ENCODE measurements at regions not wholly inside any gene's neighbourhood (a gene's known extent, or its start where the extent isn't known, plus 50 kb on each side); places are given as distances from the start of the nearest gene placed in this dataset.

DNA sequence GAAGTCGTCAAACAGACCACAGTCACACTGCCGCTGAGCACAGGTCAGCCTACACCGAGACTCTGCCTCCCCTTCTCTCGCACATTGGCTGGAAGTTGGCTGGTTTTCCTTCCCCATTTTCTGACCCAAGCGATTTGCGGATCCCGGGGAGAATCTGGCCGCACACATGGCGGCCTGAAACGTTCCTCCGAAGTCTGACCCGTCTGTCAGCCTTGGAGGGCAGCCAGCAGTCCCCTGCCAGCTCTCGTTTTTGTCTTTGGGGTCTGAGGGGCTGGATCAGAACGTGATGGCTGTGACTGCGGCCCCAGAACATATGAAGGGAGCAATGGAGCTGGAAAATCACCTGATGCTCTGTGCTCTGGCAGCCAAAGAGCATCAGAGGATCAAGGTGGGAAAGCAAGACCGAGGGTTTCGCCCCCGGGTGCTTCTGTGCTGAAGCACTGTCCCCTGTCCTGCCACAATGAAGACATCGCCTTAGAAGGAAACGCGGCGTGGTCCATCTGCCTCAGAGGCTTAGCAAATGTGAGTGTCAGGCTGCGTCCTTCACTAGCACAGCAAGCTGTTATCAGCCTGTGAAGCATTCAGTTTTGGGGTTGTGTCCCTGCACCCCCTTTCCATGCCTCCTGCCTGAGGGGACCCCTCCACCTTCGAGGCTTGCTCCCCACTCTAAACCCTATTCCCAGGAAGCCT is 119.3 kb upstream of the SHH start:
- FAIRE-seq = no peak

DNA sequence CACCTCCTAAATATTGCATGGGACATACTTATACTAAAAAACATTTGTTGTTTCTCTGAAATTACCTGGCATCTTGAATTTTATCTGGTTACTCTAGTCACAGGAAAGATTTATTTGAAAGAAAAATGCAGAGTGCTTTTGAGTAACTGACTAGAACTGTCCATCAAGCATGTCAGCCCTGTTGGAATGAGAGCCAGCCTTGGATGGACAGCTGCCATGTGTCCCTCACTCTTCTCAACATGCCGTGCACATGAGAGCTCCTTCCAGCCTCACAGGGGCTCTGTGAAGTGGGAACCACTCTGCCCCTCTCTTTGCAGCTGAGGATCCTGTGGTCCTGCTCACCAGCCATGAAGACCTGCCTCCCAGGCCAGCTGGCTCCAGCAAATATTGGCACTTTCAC is 118.3 kb upstream of the SHH start:
- FAIRE-seq = no peak

DNA sequence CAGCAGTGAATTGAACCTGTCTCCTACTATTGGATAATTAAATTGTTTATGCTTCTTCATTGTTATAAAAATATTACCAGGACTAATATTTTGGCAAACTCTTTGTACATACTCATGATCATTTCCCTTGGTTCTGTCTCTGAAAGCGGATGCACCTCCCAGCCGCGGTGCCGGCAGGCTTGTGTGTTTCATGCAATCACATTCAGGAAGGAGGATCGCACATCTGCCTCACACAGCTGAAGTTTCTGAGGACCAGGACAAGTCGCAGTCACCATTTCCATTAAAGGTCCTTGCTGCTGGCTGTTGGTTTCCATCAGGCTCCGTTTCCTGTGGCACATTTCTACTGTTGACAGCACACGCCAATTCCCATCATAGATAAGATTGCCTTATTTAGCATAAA is 117.8 kb upstream of the SHH start:
- no peak for FAIRE-seq

DNA sequence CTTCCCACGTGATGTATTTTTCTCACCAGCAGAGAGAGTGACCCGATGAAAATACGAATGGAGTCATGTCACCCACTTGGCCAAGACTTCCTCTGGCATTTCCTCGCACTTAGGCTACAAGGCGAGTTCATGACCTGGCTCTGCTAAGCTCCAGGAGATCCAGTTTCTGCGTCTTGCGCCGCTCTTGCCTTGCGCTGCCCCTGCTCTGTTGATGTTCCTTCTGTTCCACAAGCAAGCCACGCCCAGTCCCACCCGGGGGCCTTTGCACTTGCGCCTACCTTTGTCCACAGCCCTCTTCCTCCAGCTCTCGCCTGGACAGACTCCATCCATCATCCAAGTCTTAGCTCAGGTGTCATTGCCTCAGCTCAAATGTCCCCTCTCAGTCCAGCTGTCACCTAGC is 116.3 kb upstream of the SHH start:
- no peak for FAIRE-seq

DNA sequence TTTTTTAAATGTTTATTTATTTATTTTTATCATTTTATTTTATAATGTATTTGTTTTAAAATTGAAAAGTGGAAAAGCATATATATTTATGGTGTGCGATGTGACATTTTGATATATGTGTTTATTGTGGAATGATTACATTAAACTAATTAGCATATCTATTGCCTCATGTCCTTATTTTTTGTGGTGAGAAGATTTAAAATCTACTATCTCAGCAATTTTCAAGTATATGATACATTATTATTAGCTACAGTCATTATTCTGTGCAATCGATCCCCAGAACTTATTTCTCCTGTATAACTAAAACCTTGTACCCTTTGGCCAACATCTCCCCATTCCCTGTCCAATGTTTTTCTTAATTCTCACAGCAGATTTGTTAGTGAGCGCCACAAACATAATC is 115.6 kb upstream of the SHH start:
- FAIRE-seq = no peak

DNA sequence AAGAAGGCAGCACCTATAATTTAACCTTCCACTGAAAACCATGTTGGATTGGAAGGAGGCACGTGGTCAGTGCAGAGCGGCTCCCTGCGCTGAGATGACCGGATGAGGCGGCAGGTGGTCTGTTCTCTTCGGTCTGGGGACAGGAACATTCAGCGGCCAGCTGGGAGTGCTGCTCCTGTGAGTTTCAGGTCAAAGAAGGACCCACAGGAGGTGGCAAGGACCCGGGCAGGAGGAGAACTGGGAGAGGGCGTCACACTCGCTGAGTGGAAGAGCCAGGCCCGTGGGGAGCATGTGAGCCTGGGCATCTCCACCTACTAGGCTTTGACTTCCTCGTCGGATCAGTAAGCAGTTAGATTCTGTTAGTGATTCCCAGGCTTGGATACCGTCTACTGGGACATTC is 113.4 kb upstream of the SHH start:
- no peak for FAIRE-seq

DNA sequence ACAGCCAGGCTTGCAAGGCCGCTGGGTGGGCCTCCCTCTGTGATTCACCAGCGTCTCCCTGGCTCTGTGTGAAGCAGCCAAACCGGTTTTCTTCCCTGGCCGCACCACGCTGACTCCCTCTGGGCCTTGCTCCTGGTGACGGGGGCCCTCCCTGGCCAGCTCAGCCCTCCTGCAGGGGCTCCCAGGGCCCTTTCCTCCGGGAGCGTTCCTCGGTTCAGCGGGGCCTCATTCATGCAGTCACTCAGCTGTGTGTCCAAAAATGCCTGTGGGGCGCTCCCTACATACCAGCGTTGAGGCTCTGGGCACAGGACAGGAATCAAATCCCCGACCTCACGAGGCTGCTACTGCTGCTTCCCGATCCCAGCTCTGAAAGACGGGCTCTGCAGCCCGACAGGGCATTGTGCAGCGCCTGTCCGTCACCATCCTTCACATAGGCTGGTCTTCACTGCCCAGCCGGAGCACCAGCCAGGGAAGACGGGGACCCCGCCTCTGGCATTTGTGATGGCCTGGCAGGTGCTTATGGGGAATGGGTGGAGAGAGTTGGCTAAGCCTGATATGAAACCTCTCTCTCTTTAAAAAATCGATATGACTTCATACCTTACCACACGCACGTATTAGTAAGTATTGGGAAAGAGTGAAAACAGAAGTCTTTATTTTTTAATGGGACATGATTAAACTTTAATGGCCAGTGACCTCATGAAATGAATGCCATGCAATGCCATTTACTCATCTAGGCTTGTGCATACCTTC is 110.0 kb upstream of the SHH start:
- no peak for FAIRE-seq

DNA sequence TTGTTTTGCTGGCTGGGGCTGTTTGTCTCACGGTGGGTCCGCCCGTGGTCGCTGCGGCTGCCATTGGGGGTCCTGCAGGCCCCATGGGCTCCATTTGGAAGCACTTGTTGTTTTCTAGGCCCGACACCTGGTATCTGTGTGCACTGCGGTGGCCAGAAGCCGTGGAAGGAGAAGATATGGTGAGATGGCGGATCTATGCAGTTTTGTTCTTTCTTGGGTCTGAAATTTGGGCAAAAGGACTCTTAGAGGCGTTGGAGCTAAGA is 109.5 kb upstream of the SHH start:
- FAIRE-seq = no peak

DNA sequence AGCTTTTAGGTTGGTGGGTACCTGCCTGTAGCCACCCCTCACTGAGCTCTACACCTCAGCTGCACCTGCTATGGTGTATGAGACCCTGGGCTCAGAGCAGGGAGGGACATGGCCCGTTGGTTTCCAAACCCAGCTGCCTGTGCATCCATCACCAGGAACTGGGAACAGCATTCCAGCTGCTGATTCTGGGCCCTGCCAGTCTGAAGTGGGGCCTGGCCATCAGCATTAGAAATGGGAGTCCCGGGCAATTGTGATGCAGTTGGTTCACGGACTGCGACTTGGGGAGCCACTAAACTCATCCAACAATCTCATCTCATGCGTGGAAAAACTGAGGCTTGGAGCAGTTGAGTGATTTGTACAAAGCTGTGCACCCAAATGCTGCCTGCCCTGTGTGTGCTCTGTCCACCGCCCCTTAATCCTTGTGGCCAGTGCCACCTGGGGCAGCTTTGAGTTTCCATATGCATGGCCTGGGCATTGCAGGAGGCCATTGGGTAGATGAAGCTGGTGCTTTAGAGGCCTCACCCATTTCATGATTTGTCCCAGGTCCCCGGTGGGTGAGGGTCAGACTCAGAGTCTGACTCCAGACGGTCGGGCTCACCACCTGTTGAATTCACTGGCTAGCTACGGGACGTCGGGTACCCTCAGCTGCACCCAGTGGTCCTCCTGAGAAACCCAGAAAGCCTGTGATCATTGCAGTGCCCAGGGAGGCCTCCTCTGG is 109.0 kb upstream of the SHH start:
- no peak for FAIRE-seq

DNA sequence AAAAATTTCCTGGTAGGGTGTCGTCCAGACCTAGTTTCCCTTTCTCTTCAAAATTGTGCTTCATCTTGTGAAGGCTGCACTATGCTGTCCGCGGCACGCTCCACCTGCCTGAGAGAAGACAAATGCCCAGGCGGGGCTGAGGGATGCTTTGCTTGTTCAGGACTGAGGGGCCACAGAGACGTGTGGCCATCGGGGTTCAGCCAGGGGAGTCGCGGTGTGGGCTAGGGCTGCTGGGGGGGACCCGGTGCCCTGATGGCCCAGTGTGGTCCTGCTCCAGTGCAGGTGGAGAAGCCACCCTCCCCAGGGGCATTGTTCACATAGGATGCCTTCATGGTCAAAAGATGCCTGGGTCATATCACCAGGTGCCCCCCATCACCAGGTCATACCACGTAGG is 107.8 kb upstream of the SHH start:
- FAIRE-seq = no peak

DNA sequence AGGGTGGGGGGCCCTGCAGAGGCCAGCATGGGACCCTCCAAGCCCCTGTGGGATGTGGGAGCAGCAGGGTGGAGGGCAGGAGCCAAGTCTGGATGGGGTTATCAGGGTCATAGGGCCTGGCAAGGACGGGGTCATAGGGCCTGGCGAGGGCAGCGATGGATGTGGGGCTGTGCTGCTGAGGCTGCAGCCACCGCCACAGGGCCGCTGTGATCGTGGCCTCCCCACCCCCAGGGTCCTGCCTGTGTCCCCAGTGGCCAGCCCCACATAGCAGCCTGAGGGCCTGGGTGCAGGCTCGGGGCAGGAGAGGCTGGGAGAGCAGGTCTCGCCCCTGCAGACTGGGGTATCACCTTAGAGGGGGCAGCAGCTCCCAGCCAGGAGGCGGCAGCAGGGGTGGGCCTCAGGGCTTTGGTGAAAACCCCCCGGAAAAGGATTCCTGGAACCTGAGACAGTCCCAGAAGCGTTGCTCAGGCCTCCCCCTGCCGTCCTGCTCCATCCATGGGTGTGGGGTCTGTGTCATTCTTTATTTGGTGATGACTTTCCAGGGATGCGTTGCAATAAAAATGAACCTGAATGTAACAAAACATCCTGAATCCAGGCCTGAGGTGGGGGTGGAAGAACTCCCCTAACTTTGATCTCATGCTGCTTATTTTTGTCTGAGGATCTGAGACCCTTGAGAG is 107.3 kb upstream of the SHH start:
- FAIRE-seq = no peak

DNA sequence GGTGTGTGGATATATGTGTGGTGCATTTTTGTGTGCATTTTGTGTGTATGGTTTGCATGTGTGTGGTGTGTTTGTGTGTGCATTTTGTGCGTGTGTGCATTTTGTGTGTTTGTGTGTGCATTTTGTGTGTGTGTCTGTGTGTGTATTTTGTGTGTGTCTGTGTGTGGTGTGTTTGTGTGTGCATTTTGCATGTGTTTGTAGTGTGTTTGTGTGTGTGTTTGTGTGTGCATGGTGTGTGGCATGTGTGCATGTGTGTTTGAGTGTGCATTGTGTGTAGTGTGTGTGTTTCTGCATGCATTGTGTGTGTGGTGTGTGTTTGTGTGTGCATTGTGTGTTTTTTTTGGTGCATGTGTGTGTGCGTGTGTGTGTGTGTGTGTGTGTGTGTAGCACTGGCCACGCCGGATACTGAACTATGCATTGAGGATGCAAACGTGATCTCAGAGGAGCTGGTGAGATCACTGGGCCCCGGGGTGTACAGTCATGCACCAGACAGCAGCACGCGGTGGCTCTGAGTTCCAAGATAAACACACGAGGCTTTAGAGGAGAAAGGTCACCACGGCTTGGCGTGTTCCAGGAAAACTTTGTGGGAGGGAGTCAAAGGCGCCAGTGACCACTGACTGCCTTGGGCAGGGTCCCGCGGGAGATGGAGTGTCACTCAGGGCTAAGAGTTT is 106.6 kb upstream of the SHH start:
- no peak for FAIRE-seq

DNA sequence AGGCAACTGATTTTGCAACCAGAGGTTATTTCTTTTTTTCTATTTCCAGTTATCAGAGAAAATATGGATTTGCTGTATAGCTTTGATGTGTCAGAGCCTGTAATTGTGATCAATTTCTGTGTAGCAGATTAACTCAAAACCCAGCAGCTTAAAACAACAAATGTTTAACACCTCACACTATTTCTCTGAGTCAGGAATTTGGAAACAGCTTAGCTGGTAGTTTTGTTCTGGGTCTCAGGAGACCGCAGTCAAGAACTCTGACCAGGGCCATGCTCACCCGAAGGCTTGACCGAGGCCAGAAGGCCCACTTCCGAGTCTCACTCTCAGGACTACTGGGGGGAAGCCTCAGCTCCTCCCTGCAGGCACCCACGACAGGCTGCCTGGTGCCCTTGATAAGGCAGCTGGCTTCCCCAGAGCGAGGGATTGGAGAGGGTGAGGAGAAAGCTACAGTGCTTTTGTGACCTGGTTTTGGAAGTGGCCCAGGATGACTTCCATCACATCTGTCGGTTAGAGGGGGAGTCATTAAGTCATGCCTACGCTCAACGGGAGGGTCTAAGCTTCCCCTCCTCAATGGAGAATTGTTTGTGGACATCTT is 105.7 kb upstream of the SHH start:
- FAIRE-seq = no peak

DNA sequence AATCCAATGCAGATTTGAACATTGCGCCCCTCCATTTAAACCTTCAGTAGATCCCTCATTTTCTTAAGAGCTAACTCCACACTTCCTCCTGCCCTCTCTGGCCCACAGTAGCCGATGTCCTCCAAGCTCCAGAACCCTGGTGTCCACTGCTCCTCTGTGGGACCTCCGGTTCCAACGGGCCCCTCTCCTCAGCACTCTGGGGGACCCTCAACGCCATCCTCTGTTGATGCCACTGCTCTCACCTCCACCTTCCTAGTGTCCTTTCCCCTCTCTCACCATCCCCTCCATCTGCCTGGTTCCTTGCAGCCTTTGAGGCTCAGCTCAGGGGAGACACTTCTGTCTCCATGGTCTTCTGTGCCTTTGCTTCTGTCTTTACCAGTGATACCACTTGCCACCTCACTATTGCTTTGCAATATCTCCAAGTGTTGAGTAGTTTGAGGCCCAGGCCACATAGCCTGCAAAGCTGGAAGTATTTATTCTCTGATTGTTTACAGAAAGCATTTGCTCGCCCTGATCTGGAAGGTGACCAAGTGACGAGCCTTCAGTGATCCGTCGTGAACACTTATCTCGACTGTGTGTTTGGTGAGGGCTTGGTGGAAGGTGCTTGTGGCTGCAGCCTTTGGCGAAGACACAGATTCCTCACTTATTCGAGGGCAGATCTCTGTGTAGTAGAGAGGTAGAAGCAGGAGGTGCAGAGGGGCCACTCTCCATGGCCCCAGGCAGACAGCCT is 104.8 kb upstream of the SHH start:
- no peak for FAIRE-seq

DNA sequence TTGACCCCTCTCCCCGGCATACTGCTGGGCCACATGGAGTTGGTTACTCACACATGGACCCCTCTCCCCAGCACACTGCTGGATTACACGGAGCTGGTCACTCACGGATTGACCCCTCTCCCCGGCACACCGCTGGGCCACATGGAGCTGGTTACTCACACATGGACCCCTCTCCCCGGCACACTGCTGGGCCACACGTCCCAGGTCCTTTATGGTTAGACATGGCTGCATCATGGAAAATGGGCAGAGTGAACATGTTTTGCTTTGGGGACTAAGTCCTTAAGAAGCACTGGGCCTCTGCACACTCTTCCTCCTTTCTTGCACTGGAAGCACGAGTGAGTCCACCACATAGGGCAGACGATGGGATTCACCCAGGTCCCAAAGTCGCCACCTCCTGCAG is 102.1 kb upstream of the SHH start:
- FAIRE-seq = no peak

DNA sequence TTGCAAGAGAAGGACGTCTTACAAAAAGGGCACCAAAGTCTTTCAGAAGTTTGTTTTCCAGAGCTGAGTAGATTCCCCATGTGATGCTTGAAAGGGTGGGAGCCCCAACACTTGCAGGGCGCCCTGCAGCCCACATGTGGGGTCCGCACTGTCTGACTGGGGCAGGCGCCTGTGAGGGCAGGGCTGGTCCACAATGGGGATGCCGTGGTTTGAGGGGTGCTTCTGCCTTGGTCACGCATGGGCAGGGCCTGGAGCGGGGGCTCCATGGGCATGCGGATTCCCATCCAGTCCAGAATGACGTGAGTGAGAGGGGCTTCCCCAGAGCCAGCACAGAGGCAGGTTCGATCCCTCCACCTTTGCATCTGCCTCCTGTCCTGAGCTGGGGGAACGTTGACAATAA is 101.5 kb upstream of the SHH start:
- no peak for FAIRE-seq

DNA sequence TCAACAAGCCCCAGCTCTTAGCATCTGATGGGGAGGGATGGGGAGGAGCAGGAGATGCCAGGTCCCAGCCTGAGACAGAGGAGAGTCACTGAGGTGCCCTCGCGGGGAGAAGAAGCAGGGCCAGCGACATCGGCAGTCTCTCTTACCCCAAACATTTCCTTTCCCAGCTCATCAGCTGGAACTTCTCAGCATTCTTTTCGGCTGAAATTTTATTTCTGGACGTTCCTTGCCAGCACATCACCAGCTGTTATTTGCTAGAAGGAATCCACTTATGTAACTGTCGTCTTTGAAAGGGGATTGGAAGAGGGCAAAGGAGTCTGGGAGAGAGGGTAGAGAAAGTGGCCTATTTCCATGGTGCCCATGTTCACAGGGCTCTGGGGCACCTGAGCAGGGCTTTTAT is 101.0 kb upstream of the SHH start:
- no peak for FAIRE-seq

DNA sequence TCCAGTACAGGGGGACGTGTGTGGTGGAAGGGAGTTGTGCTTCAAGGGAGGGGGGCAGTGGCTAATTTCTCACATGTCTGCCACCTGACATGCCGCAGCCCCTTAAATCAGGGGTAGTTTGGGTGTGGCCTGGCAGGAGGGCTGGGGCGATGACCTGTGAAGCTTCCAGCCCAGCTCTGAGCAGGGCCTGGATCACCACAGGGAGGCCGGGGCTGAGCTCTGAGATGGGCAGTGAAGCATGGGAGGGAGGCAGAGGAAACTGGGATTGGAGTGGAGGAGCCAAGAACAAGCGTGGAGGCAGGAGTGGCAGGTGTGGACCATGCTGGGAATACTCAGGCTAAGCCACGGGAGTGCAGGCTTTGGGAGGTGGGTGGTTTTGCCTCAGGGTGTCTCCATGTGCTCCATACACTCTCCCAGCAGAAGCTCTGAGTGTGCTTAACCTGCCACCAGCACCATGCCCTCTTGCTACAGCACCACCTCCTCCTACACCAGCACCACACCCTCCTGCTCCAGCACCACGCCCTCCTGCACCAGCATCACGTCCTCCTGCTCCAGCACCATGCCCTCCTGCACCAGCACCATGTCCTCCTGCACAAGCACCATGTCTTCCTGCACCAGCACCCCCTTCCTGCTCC is 99.3 kb upstream of the SHH start:
- FAIRE-seq = no peak

DNA sequence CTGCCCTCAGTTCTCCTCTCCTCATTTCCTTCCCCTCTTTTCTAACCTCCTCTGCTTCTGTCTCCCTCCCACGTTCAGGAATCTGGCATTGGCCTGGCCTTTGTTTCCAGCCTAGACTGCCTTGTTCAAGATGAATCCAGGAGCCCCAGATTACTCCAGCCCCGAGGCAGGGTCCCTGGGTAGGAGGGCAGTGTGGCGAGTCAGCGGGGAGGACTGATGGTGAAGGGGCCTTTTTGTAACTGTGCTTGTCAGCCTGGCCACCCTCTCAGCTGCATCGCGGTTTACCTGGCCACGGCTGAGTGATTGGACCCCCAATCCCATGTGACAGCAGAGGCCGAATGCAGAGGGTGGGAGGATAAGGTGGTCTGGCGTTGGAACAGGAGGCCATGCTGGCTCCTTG is 96.1 kb upstream of the SHH start:
- no peak for FAIRE-seq

DNA sequence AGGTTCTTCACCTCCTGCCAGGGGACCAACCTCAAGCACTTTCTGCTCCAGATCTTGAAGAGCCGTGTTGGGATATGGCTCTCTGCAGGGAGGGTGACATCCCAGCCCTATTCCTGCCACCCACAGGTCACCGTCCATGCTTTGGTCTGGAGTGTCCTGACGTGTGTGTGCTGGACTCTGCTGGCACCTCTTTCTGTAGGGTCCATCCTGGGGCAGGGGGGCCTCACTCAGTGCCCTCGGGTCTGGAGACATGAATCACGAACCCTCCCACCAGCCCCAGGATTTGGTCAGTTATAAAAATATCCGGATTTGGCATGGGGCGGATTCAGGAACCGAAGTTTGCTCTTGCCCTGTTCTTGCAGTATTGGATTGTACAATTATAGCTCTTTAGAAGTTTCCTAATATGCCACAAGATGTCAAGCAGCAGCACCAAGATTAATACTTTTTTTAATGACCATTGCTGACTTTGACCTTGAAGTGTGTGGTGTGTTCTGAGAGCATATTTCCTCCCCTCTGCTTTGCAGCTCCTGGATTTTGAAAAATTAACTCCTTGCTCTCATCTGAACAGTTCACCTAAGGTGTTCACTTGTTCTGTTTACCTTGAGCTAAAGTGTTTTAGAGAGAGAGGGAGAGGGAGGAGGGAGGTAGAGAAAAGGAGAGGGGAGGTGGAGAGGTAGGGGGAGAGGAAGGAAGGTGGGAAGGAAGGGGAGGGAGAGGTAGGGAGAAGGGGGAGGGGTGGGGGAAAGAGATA is 95.4 kb upstream of the SHH start:
- FAIRE-seq = no peak

DNA sequence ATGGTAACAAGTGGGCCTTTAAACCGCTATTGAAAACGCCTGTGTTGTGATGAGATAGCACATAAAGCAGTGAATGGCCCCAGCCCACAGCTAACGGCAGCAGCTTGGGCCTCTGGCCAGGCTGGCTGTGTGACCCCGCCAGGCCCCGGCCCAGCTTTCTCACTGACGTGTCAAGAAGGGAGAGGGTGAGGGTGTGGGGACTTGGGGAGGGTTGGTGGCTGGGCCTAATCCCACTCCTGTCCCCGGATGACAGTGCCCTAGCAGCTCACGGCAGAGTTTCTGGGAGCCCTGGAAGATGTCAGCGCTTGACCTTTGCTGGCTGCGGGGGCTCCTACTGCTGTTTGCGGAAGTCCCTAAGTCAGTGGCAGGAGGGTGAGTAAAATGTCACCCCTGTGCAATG is 88.9 kb upstream of the SHH start:
- no peak for FAIRE-seq

Measured in TTC549 (cell line).